ENCODE measurements at regions not wholly inside any gene's neighbourhood (a gene's known extent, or its start where the extent isn't known, plus 50 kb on each side); places are given as distances from the start of the nearest gene placed in this dataset.
"Not testable (repeated sequence)": the region's sequence is repeated elsewhere in the genome, so short reads cannot be mapped to it uniquely, and the experiment has no call there.

- DNase-seq (ENCODE audit: low read depth), result no peak
Observed at GRCh38 chr1:189658381-189658780, 819.3 kb downstream of the BRINP3 start.

- peak; percentile 4 for DNase-seq (ENCODE audit: low read depth)
Observed at GRCh38 chr1:189659731-189660130, 817.9 kb downstream of the BRINP3 start.

- DNase-seq (ENCODE audit: low read depth), result peak; percentile 8
Observed at GRCh38 chr1:189662190-189662589, 815.5 kb downstream of the BRINP3 start.

GRCh38 chr1:189669846-189670245 is 807.8 kb downstream of the BRINP3 start:
- peak; percentile 43 for DNase-seq (ENCODE audit: low read depth)

- DNase-seq (ENCODE audit: low read depth), result no peak
Observed at GRCh38 chr1:189673217-189673616, 804.4 kb downstream of the BRINP3 start.

GRCh38 chr1:189675712-189676244 is 801.9 kb downstream of the BRINP3 start:
- no peak for DNase-seq (ENCODE audit: low read depth)

GRCh38 chr1:189678779-189679178 is 798.9 kb downstream of the BRINP3 start:
- DNase-seq (ENCODE audit: low read depth), result peak; percentile 1

- no peak for DNase-seq (ENCODE audit: low read depth)
Observed at GRCh38 chr1:189681252-189681919, 796.3 kb downstream of the BRINP3 start.

- no peak for DNase-seq (ENCODE audit: low read depth)
Observed at GRCh38 chr1:189682591-189682990, 795.1 kb downstream of the BRINP3 start.

GRCh38 chr1:189686288-189686687 is 791.4 kb downstream of the BRINP3 start:
- no peak for DNase-seq (ENCODE audit: low read depth)

- DNase-seq (ENCODE audit: low read depth), result peak; percentile 4
Observed at GRCh38 chr1:189693140-189693539, 784.5 kb downstream of the BRINP3 start.

- DNase-seq (ENCODE audit: low read depth), result no peak
Observed at GRCh38 chr1:189696297-189696696, 781.4 kb downstream of the BRINP3 start.

GRCh38 chr1:189697113-189697512 is 780.6 kb downstream of the BRINP3 start:
- DNase-seq (ENCODE audit: low read depth), result no peak

GRCh38 chr1:189701606-189702005 is 776.1 kb downstream of the BRINP3 start:
- DNase-seq (ENCODE audit: low read depth), result no peak

- no peak for DNase-seq (ENCODE audit: low read depth)
Observed at GRCh38 chr1:189706594-189706993, 771.1 kb downstream of the BRINP3 start.

GRCh38 chr1:189708674-189709073 is 769.0 kb downstream of the BRINP3 start:
- DNase-seq (ENCODE audit: low read depth), result peak; percentile 29

- DNase-seq (ENCODE audit: low read depth), result not testable (repeated sequence)
Observed at GRCh38 chr1:189718147-189718795, 759.4 kb downstream of the BRINP3 start.

GRCh38 chr1:189726806-189727205 is 750.9 kb downstream of the BRINP3 start:
- no peak for DNase-seq (ENCODE audit: low read depth)

- DNase-seq (ENCODE audit: low read depth), result peak; percentile 15
Observed at GRCh38 chr1:189751311-189751710, 726.4 kb downstream of the BRINP3 start.

- DNase-seq (ENCODE audit: low read depth), result peak; percentile 36
Observed at GRCh38 chr1:189752461-189752995, 725.1 kb downstream of the BRINP3 start.

GRCh38 chr1:189755100-189755499 is 722.6 kb downstream of the BRINP3 start:
- DNase-seq (ENCODE audit: low read depth), result not testable (repeated sequence)

GRCh38 chr1:189764391-189765320 is 713.0 kb downstream of the BRINP3 start:
- DNase-seq (ENCODE audit: low read depth), result no peak

Measured in iris pigment epithelial cell (primary cell).